Uterus (tissue), 3 donors: ENCODE measurements at regions not wholly inside any gene's neighbourhood (a gene's known extent, or its start where the extent isn't known, plus 50 kb on each side); places are given as distances from the start of the nearest gene placed in this dataset.

Experiments used
- DNase-seq, 2 donors: peaks; one replicate each; pipeline ENCODE4 v3.0.0-alpha.2; 2019 to 2020
- H3K27ac ChIP-seq, 2 donors: fragments of 200-600 bp; sonication (generic); 1 replicate in 1 of 2; 2 replicates in 1 of 2; pipeline ENCODE4 v1.5.1; 2016 to 2018
- H3K27me3 ChIP-seq, 2 donors: fragments of 200-600 bp; sonication (generic); one replicate each; pipeline ENCODE4 v1.5.1; 2018 to 2019; ENCODE audit warnings: control low read depth in 1 of 2
- H3K36me3 ChIP-seq, 2 donors: fragments of 200-600 bp; sonication (generic); one replicate each; pipeline ENCODE4 v1.5.1; 2019; ENCODE audit warnings: control low read depth in 1 of 2
- H3K4me1 ChIP-seq, 2 donors: fragments of 200-600 bp; sonication (generic); one replicate each; pipeline ENCODE4 v1.5.1; 2018 to 2019; ENCODE audit warnings: control low read depth in 1 of 2
- H3K4me3 ChIP-seq, 2 donors: fragments of 200-600 bp; sonication (generic); 1 replicate in 1 of 2; 2 replicates in 1 of 2; pipeline ENCODE4 v1.5.1; 2018 to 2019; ENCODE audit warnings: mild to moderate bottlenecking in 1 of 2
- H3K9me3 ChIP-seq, 2 donors: fragments of 200-600 bp; sonication (generic); one replicate each; pipeline ENCODE4 v1.5.1; 2019; ENCODE audit warnings: control low read depth in 1 of 2
- POLR2A ChIP-seq, 2 donors: fragments of 450-650 bp; IDR thresholded peaks; one replicate each; pipeline ENCODE4 v1.6.1; 2016; ENCODE audit warnings: antibody characterized with exemption in 2 of 2, mild to moderate bottlenecking in 1 of 2, moderate library complexity in 1 of 2
- intact Hi-C: fragments of 100-400 bp; cut with DNase I; formaldehyde crosslinking; loops from one replicate; pipeline ENCODE4 v1.15.1; 2023; ENCODE audit warnings: low total_unique reads
- TF ChIP-seq, protein P1 (sequence below), 4 experiments: fragments of 200-600 bp in 2 of 4; fragments of 450-650 bp in 2 of 4; sonication (generic) in 2 of 4; IDR thresholded peaks; one replicate each; pipeline ENCODE4 v1.5.1; 2016 to 2019; ENCODE audit warnings: antibody characterized with exemption in 4 of 4, mild to moderate bottlenecking in 2 of 4, moderate library complexity in 1 of 4
- donor health status: DM: yes; HTN: yes; CAD: no.

DNA sequence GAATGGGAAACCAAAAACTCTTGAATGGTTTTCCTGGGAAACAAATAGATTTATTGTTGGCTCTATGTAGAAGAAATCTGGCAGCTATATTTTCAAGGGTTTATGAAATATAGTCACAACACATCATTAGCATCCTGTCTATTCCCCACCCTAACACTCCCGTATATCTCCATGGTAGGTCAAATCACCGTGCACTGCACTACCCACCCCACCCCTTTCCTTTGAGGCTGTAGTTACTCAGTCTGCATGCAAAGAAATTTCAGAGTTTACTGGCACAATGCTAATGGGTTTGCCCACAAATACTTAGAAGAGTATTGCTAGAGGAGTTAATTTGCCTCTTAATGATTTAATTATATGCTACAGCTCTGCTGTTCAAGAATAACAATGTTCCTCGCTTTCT is 329.1 kb upstream of the TSHZ2 start:
- H3K4me1 ChIP-seq = no peaks in the 10 kb centered on the region
- intact Hi-C loops = no loop called here
- TF ChIP-seq, protein P1, sequence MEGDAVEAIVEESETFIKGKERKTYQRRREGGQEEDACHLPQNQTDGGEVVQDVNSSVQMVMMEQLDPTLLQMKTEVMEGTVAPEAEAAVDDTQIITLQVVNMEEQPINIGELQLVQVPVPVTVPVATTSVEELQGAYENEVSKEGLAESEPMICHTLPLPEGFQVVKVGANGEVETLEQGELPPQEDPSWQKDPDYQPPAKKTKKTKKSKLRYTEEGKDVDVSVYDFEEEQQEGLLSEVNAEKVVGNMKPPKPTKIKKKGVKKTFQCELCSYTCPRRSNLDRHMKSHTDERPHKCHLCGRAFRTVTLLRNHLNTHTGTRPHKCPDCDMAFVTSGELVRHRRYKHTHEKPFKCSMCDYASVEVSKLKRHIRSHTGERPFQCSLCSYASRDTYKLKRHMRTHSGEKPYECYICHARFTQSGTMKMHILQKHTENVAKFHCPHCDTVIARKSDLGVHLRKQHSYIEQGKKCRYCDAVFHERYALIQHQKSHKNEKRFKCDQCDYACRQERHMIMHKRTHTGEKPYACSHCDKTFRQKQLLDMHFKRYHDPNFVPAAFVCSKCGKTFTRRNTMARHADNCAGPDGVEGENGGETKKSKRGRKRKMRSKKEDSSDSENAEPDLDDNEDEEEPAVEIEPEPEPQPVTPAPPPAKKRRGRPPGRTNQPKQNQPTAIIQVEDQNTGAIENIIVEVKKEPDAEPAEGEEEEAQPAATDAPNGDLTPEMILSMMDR (IDR thresholded peaks at IDR 0.05) = no peak
- TF ChIP-seq POLR2A (IDR thresholded peaks at IDR 0.05) = no peak
- H3K27me3 ChIP-seq = no peaks in the 10 kb centered on the region
- no peak overlapping the region for H3K4me3 ChIP-seq
- H3K9me3 ChIP-seq = no peaks in the 10 kb centered on the region
- H3K27ac ChIP-seq = no peak overlapping the region
- no peak for DNase-seq
- no peaks in the 10 kb centered on the region for H3K36me3 ChIP-seq

DNA sequence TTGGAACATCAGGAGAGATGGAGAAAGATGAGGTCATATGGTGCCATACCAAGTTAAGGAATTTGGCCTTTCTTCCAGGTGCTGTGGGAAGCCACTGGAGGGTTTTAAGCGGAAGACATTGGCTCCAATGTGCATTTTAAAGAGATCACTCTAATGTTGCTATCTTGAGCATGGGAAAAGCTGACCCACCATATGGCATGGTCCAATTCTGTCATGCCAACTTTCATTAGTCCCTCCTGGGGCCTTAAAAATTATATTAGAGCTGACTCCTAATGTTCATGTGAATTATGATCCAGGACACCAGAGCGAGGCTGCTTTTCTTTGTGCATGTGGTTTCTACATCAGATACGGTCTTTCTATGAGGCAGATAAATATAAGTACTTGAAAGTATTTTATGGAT is 335.0 kb upstream of the TSHZ2 start:
- TF ChIP-seq, protein P1 (IDR thresholded peaks at IDR 0.05) = no peak
- no peak for TF ChIP-seq POLR2A (IDR thresholded peaks at IDR 0.05)
- intact Hi-C loops = no loop called here
- no peaks in the 10 kb centered on the region for H3K36me3 ChIP-seq
- no peak overlapping the region for H3K27ac ChIP-seq
- DNase-seq = no peak
- H3K4me3 ChIP-seq = no peak overlapping the region
- H3K27me3 ChIP-seq = no peaks in the 10 kb centered on the region
- H3K4me1 ChIP-seq = no peaks in the 10 kb centered on the region
- H3K9me3 ChIP-seq = no peaks in the 10 kb centered on the region

DNA sequence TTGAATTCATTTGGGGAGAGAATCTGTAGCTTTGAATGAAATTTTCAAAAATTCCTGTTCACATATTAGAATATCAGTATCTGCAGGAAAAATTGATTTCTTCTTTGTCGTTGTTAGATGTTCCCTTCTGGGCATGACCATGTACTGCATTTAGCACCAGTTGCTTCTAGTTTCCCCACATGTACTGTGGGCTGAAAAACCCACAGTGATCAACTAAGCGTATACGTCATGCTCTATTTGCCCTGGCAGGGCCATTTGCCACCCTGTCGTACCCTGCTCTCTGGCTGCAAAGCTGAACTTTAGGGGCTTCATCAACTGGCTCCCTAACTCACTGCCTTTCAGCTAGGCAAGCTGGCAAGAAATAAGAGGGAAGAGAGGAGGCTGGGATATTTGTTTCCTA is 340.7 kb upstream of the TSHZ2 start:
- intact Hi-C loops = no loop called here
- no peaks in the 10 kb centered on the region for H3K27me3 ChIP-seq
- H3K36me3 ChIP-seq = no peaks in the 10 kb centered on the region
- no peak for DNase-seq
- H3K4me1 ChIP-seq = no peaks in the 10 kb centered on the region
- TF ChIP-seq, protein P1 (IDR thresholded peaks at IDR 0.05) = no peak
- no peak for TF ChIP-seq POLR2A (IDR thresholded peaks at IDR 0.05)
- no peaks in the 10 kb centered on the region for H3K9me3 ChIP-seq
- H3K27ac ChIP-seq = no peak overlapping the region
- no peak overlapping the region for H3K4me3 ChIP-seq

DNA sequence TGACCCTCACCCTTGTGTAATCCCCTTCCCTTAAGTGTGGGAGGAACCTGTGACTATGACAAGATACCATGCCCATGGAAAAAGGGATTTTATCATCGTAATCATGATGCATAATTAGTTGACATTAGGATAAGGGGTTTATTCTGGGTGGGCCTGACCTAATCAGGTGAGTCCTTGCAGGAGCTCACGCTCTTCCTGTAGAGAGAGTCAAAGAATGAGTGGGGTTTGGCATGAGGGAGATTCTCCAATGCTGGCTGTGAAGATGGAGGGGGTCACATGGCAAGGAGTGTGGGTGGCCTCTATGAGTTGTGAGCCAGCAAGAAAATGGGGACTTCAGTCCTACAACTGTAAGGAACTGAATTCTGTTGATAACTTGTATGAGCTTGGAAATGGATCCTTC is 342.0 kb upstream of the TSHZ2 start:
- no peaks in the 10 kb centered on the region for H3K27me3 ChIP-seq
- intact Hi-C loops = no loop called here
- H3K4me1 ChIP-seq = no peaks in the 10 kb centered on the region
- no peak overlapping the region for H3K27ac ChIP-seq
- H3K36me3 ChIP-seq = no peaks in the 10 kb centered on the region
- no peaks in the 10 kb centered on the region for H3K9me3 ChIP-seq
- DNase-seq = no peak
- H3K4me3 ChIP-seq = no peak overlapping the region
- no peak for TF ChIP-seq POLR2A (IDR thresholded peaks at IDR 0.05)
- TF ChIP-seq, protein P1 (IDR thresholded peaks at IDR 0.05) = no peak

DNA sequence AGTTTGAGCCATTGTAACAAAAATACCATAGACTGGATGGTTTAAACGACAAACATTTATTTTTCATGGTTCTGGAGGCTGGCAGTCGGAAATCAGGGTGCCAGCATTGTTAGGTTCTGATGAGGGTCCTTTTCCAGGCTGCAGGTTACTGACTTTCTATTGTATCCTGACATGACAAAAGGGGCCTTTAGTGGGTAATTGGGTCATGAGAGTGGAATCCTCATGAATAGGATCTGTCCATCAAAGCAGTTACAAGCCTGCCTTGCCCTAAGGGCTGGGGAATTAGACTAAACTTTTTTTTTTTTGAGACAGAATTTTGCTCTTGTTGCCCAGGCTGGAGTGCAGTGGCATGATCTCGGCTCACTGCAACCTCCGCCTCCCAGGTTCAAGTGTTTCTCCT is 347.9 kb upstream of the TSHZ2 start:
- Histone ChIP-seq H3K27me3 (no peaks in the 10 kb centered on the region), H3K27ac (no peak overlapping the region), H3K36me3 (no peaks in the 10 kb centered on the region), H3K4me1 (no peaks in the 10 kb centered on the region), H3K4me3 (no peak overlapping the region), H3K9me3 (no peaks in the 10 kb centered on the region)
- intact Hi-C loops = no loop called here
- no peak for TF ChIP-seq POLR2A (IDR thresholded peaks at IDR 0.05)
- TF ChIP-seq, protein P1 (IDR thresholded peaks at IDR 0.05) = no peak
- no peak for DNase-seq
